ENCODE measurements at regions not wholly inside any gene's neighbourhood (a gene's known extent, or its start where the extent isn't known, plus 50 kb on each side); places are given as distances from the start of the nearest gene placed in this dataset.

DNA sequence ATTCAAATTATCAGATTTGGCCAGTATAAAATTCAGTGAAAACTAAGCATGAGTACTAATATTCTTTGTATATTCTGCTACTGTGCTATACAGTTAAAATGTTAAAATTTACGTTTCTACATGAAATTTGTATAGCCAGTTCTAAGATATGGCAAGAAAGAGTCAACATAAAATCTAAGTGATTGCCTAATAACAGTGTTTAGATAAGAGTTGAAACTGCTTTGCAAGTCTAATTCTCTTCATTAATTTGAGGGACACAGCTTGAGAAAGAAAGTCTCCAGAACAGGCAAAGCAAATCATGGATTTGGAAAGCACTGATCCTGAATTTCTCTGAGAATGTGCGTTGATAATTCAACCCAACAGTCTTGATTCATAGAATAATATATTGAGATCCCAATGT, 630.9 kb upstream of the USP24 start:
- TF ChIP-seq, protein P1, sequence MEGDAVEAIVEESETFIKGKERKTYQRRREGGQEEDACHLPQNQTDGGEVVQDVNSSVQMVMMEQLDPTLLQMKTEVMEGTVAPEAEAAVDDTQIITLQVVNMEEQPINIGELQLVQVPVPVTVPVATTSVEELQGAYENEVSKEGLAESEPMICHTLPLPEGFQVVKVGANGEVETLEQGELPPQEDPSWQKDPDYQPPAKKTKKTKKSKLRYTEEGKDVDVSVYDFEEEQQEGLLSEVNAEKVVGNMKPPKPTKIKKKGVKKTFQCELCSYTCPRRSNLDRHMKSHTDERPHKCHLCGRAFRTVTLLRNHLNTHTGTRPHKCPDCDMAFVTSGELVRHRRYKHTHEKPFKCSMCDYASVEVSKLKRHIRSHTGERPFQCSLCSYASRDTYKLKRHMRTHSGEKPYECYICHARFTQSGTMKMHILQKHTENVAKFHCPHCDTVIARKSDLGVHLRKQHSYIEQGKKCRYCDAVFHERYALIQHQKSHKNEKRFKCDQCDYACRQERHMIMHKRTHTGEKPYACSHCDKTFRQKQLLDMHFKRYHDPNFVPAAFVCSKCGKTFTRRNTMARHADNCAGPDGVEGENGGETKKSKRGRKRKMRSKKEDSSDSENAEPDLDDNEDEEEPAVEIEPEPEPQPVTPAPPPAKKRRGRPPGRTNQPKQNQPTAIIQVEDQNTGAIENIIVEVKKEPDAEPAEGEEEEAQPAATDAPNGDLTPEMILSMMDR (IDR thresholded peaks at IDR 0.05): no peak
- TF ChIP-seq POLR2A (IDR thresholded peaks at IDR 0.05): no peak
